Glutamatergic neuron (in vitro differentiated cells): ENCODE measurements at regions not wholly inside any gene's neighbourhood (a gene's known extent, or its start where the extent isn't known, plus 50 kb on each side); places are given as distances from the start of the nearest gene placed in this dataset.

ENCODE experiments used
- DNase-seq: peaks from one replicate; pipeline ENCODE4 v3.0.0; 2022
- H3K27ac Mint-ChIP-seq: one replicate; pipeline ENCODE4 v1.8.0; 2020; ENCODE audit warnings: mild to moderate bottlenecking, mixed read lengths, inconsistent platforms; ENCODE audit not compliant: unreplicated experiment
- H3K27me3 Mint-ChIP-seq: one replicate; pipeline ENCODE4 v1.8.0; 2020; ENCODE audit warnings: mild to moderate bottlenecking, moderate library complexity, mixed read lengths, inconsistent platforms; ENCODE audit not compliant: unreplicated experiment
- H3K36me3 Mint-ChIP-seq: one replicate; pipeline ENCODE4 v1.8.0; 2020; ENCODE audit warnings: mild to moderate bottlenecking, mixed read lengths, inconsistent platforms; ENCODE audit not compliant: unreplicated experiment
- H3K4me1 Mint-ChIP-seq: one replicate; pipeline ENCODE4 v1.8.0; 2020; ENCODE audit warnings: mild to moderate bottlenecking, low read depth, mixed read lengths, inconsistent platforms; ENCODE audit not compliant: unreplicated experiment
- H3K4me3 Mint-ChIP-seq: one replicate; pipeline ENCODE4 v1.8.0; 2020; ENCODE audit warnings: mild to moderate bottlenecking, mixed read lengths, inconsistent platforms; ENCODE audit not compliant: unreplicated experiment
- H3K9me3 Mint-ChIP-seq: one replicate; pipeline ENCODE4 v1.8.0; 2020; ENCODE audit warnings: mild to moderate bottlenecking, moderate library complexity, mixed read lengths, inconsistent platforms; ENCODE audit not compliant: unreplicated experiment
- CTCF ChIP-seq: fragments of 200-600 bp; sonication (generic); IDR thresholded peaks from one replicate; pipeline ENCODE4 v1.5.0; 2021; ENCODE audit not compliant: partially characterized antibody, unreplicated experiment

- no peaks in the 10 kb centered on the region for H3K4me1 Mint-ChIP-seq
- H3K36me3 Mint-ChIP-seq = peaks cover 9% of the 10 kb centered on the region
- no peaks in the 10 kb centered on the region for H3K9me3 Mint-ChIP-seq
- no peak overlapping the region for H3K27ac Mint-ChIP-seq
- H3K4me3 Mint-ChIP-seq = no peak overlapping the region
- no peaks in the 10 kb centered on the region for H3K27me3 Mint-ChIP-seq
- DNase-seq = no peak
- TF ChIP-seq CTCF = no peak
Measured at GRCh38 chr2:226080334-226080733, 680.8 kb downstream of the NYAP2 start.

- Mint-ChIP-seq H3K4me3 (no peak overlapping the region), H3K4me1 (no peaks in the 10 kb centered on the region), H3K36me3 (peaks cover 4% of the 10 kb centered on the region), H3K27ac (no peak overlapping the region), H3K27me3 (no peaks in the 10 kb centered on the region), H3K9me3 (no peaks in the 10 kb centered on the region)
- no peak for DNase-seq
- no peak for TF ChIP-seq CTCF
Measured at GRCh38 chr2:226079671-226080181, 680.2 kb downstream of the NYAP2 start.

- no peak for DNase-seq
- TF ChIP-seq CTCF = no peak
- Mint-ChIP-seq H3K27ac (no peak overlapping the region), H3K9me3 (no peaks in the 10 kb centered on the region), H3K4me3 (no peak overlapping the region), H3K36me3 (peaks cover 4% of the 10 kb centered on the region), H3K4me1 (no peaks in the 10 kb centered on the region), H3K27me3 (no peaks in the 10 kb centered on the region)
Measured at GRCh38 chr2:226079196-226079595, 679.7 kb downstream of the NYAP2 start.

GRCh38 chr2:226078666-226079065, 679.2 kb downstream of the NYAP2 start:
- Mint-ChIP-seq H3K9me3 (no peaks in the 10 kb centered on the region), H3K27ac (no peak overlapping the region)

DNA sequence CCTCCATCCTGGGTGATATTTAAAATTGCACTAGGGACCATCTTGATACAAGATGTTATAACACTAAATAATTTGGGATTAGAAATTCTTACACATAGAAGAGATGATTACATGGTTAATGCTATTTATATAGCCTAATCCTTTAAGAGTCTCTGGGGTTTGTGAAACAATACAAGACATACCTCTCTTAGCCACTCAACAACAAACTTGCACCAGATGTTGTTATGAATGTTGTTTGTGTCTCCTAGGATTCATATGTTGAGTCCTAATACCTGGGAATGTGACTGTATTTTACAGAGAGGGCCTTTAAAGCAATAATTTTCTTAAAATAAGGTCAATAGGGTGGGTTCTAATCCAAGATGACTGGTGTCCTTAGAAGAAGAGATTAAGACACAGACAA, 678.3 kb downstream of the NYAP2 start:
- H3K9me3 Mint-ChIP-seq = no peaks in the 10 kb centered on the region
- no peaks in the 10 kb centered on the region for H3K4me1 Mint-ChIP-seq
- DNase-seq = no peak
- no peak for TF ChIP-seq CTCF
- H3K27me3 Mint-ChIP-seq = no peaks in the 10 kb centered on the region
- no peaks in the 10 kb centered on the region for H3K36me3 Mint-ChIP-seq
- no peak overlapping the region for H3K27ac Mint-ChIP-seq
- H3K4me3 Mint-ChIP-seq = no peak overlapping the region

More at GRCh38 chr2:226078666-226079065, 679.2 kb downstream of the NYAP2 start:
- no peak for DNase-seq
- no peak for TF ChIP-seq CTCF
- no peak overlapping the region for H3K4me3 Mint-ChIP-seq
- H3K4me1 Mint-ChIP-seq = no peaks in the 10 kb centered on the region
- no peaks in the 10 kb centered on the region for H3K27me3 Mint-ChIP-seq
- H3K36me3 Mint-ChIP-seq = peaks cover 4% of the 10 kb centered on the region
